ENCODE measurements at regions not wholly inside any gene's neighbourhood (a gene's known extent, or its start where the extent isn't known, plus 50 kb on each side); places are given as distances from the start of the nearest gene placed in this dataset.

DNA sequence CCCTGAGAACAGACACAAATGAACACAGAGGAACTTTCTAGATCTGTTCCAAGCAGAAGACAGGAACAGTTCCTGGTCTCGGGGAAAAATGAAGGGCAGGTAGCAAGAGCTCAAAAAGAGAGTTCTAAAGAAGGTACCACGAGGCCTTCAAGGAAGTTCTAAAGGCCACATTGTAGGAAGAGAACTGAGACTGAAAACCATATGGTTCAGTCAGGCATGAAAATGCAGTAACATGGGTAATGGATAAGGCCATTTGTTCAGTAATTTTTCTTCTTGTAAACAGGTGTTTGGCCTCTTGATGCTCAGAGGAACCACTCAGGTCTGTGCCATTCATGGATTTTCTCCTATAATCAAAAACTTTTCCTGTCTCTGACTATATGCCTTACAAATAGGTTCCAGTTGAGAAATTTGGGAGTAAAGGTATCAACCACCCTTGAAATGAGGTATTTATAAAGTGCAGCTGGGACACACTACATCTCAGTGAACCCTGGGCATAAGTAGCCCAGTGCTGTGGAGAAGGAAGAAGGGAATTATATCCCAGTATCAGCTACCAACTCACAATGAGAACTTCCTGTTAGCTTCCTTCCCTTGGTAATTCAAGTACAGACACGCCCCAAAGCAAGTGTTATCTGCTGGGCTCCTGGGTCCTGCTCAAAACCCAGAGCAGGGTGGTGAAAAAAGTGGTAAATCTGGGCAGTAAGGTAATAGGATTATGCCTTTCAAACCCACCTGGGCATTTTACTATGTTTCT lies 277.9 kb downstream of the KLHL13 start:
- TF ChIP-seq, protein P1, sequence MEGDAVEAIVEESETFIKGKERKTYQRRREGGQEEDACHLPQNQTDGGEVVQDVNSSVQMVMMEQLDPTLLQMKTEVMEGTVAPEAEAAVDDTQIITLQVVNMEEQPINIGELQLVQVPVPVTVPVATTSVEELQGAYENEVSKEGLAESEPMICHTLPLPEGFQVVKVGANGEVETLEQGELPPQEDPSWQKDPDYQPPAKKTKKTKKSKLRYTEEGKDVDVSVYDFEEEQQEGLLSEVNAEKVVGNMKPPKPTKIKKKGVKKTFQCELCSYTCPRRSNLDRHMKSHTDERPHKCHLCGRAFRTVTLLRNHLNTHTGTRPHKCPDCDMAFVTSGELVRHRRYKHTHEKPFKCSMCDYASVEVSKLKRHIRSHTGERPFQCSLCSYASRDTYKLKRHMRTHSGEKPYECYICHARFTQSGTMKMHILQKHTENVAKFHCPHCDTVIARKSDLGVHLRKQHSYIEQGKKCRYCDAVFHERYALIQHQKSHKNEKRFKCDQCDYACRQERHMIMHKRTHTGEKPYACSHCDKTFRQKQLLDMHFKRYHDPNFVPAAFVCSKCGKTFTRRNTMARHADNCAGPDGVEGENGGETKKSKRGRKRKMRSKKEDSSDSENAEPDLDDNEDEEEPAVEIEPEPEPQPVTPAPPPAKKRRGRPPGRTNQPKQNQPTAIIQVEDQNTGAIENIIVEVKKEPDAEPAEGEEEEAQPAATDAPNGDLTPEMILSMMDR (IDR thresholded peaks at IDR 0.05) = no peak
- no peak for TF ChIP-seq POLR2A (IDR thresholded peaks at IDR 0.05)

Data from right lobe of liver (tissue), 4 donors.